ENCODE measurements at regions not wholly inside any gene's neighbourhood (a gene's known extent, or its start where the extent isn't known, plus 50 kb on each side); places are given as distances from the start of the nearest gene placed in this dataset.

- DNase-seq (ENCODE audit: low read depth in 2 of 2) = no peak
These were observed 79.1 kb upstream of the ALDH1B1 start for GRCh38 chr9:38313421-38313820.

- DNase-seq (ENCODE audit: low read depth in 2 of 2) = no peak
These were observed 80.1 kb upstream of the ALDH1B1 start for GRCh38 chr9:38312406-38312805.

- DNase-seq (ENCODE audit: low read depth in 2 of 2) = no peak
These were observed 80.9 kb upstream of the ALDH1B1 start for GRCh38 chr9:38311382-38312270.

GRCh38 chr9:38309324-38310195, 82.9 kb upstream of the ALDH1B1 start:
- DNase-seq (ENCODE audit: low read depth in 2 of 2) = peak; percentile 35 to 44

- no peak for DNase-seq (ENCODE audit: low read depth in 2 of 2)
These were observed 84.4 kb upstream of the ALDH1B1 start for GRCh38 chr9:38308136-38308535.

GRCh38 chr9:38306899-38307298, 85.6 kb upstream of the ALDH1B1 start:
- no peak for DNase-seq (ENCODE audit: low read depth in 2 of 2)

- DNase-seq (ENCODE audit: low read depth in 2 of 2) = no peak
These were observed 86.9 kb upstream of the ALDH1B1 start for GRCh38 chr9:38305582-38305981.

GRCh38 chr9:38301376-38302106, 91.0 kb upstream of the ALDH1B1 start:
- DNase-seq (ENCODE audit: low read depth in 2 of 2) = no peak

GRCh38 chr9:38299856-38300255, 92.6 kb upstream of the ALDH1B1 start:
- DNase-seq (ENCODE audit: low read depth in 2 of 2) = no peak

GRCh38 chr9:38298904-38299303, 93.6 kb upstream of the ALDH1B1 start:
- DNase-seq (ENCODE audit: low read depth in 2 of 2) = no peak

- DNase-seq (ENCODE audit: low read depth in 2 of 2) = no peak
These were observed 94.0 kb upstream of the ALDH1B1 start for GRCh38 chr9:38298503-38298902.

- DNase-seq (ENCODE audit: low read depth in 2 of 2) = no peak
These were observed 95.7 kb upstream of the ALDH1B1 start for GRCh38 chr9:38296807-38297206.

GRCh38 chr9:38295764-38296163, 96.7 kb upstream of the ALDH1B1 start:
- DNase-seq (ENCODE audit: low read depth in 2 of 2) = no peak

- no peak for DNase-seq (ENCODE audit: low read depth in 2 of 2)
These were observed 98.1 kb upstream of the ALDH1B1 start for GRCh38 chr9:38294220-38294960.

- no peak for DNase-seq (ENCODE audit: low read depth in 2 of 2)
These were observed 99.5 kb upstream of the ALDH1B1 start for GRCh38 chr9:38293022-38293421.

- no peak for DNase-seq (ENCODE audit: low read depth in 2 of 2)
These were observed 100.0 kb upstream of the ALDH1B1 start for GRCh38 chr9:38292480-38292879.

GRCh38 chr9:38289866-38290245, 102.6 kb upstream of the ALDH1B1 start:
- DNase-seq (ENCODE audit: low read depth in 2 of 2) = no peak

GRCh38 chr9:38289236-38289865, 103.2 kb upstream of the ALDH1B1 start:
- no peak for DNase-seq (ENCODE audit: low read depth in 2 of 2)

GRCh38 chr9:38288502-38288901, 104.0 kb upstream of the ALDH1B1 start:
- no peak for DNase-seq (ENCODE audit: low read depth in 2 of 2)

GRCh38 chr9:38287420-38287985, 105.0 kb upstream of the ALDH1B1 start:
- no peak for DNase-seq (ENCODE audit: low read depth in 2 of 2)

GRCh38 chr9:38286766-38287165, 105.7 kb upstream of the ALDH1B1 start:
- no peak for DNase-seq (ENCODE audit: low read depth in 2 of 2)

Measured in fibroblast of skin of left biceps (primary cell).